DMS114 treated with DMSO at 0.1 percent for 48 hours (cell line): ENCODE measurements at regions not wholly inside any gene's neighbourhood (a gene's known extent, or its start where the extent isn't known, plus 50 kb on each side); places are given as distances from the start of the nearest gene placed in this dataset.

ENCODE experiments used
- DNase-seq: peaks from one replicate; lab custom pipeline; 2025; ENCODE audit not compliant: unreplicated experiment; lab: John Stamatoyannopoulos, UW

DNA sequence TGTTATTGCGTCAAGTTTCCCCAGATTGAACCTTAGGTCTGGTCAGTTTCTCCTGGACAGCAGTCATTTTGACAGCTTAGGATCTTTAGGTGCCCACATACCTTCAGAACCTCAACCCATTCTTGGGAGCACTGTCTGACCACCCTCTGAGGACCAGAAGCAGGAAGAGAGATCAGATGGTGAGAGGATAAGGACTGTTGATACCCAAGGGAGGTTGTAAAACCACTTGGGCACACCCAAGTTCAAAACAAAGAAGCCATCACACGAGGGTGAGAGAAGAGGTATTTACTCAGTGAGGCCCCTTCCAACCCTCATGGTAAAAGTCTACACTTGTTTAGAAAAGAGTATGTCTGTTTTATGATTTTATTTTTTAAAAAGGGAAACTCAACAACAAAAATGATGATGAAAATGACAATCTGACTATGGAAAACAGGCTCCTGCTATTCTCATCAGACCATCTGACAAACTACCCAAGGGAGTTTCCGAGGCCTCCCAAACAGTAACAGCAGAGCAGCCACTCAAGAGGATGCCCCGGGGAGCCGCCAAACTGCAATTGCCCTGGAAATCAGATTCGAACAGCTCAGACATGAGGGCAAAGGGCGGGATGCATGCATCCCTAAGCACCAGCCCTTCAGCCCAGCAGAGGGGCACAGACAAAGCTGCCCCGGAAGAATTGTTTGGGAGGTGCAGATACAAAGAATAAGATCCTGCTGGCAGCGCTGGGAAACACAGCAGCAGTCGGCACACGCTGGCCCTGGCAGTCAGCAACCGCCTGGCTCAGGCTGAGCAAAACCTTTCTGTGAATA, 162.6 kb upstream of the PLEKHG7 start:
- DNase-seq, result no peak

GRCh38 chr12:92539110-92539749, 163.6 kb upstream of the PLEKHG7 start:
- DNase-seq, result no peak

GRCh38 chr12:92537290-92537960, 165.4 kb upstream of the PLEKHG7 start:
- DNase-seq, result no peak

DNA sequence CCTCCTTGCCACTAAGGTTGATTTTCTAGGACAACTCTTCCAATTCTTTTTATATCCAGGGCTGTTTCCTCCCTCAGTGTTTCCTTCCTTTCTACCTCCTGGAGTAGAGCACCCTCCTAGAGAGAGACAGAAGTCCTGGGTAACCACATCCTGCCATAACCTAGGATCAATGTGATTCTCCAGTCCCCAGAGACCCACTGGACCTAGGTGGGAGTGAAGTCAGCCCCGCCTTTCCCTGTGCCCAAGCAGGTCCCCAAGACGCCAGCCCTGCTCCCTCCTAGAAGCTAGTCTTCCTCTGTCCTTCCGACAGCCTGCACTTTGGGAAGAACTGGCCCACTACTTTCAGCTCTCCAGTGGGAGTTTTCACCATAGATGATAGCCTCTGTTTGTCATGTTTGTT, 166.8 kb upstream of the PLEKHG7 start:
- no peak for DNase-seq

DNA sequence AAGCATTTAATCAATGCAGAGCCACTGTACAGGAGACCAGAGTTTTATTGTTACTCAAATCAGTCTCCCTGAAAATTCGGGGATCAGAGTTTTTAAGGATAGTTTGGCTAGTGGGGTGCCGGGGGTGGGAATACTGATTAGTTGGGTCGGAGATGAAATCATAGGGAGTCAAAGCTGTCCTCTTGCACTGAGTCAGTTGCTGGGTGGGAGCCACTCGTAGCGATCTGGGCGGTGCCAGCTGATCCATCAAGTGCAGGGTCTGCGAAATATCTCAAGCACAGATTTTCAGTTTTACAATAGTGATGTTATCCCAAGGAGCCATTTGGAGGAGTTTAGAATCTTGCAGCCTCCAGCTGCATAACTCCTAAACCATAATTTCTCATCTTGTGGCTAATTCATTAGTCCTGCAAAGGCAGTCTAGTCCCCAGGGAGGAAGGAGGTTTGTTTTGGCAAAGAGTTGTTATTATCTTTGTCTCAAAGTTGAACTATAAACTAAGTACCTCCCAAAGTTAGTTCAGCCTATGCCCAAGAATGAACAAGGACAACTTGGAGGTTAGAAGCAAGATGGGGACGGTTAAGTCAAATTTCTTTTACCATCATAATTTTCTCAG, 169.4 kb upstream of the PLEKHG7 start:
- DNase-seq, result no peak

- no peak for DNase-seq
These were observed 172.1 kb upstream of the PLEKHG7 start for GRCh38 chr12:92530706-92531105.

DNA sequence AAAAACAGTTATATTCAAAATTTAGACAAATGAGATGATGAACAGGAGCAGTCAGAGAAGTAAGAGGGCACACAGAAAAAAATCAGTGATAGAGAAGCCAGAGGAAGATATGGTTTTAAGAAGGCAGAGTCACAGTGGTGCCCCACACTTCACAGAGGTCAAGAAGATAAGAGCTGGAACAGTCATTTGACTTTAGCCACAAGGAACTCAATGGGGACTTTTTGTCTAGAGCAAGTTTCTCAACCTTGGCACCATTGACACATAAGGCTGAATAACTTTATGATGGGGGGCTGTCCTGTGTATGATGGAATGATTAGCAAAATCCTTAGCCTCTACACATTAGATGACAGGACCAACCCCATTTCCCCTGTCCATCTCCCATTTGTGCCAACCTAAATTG, 172.8 kb upstream of the PLEKHG7 start:
- no peak for DNase-seq

GRCh38 chr12:92528586-92528985, 174.2 kb upstream of the PLEKHG7 start:
- DNase-seq, result no peak

- DNase-seq, result no peak
These were observed 174.7 kb upstream of the PLEKHG7 start for GRCh38 chr12:92528097-92528496.

GRCh38 chr12:92524489-92524888, 178.3 kb upstream of the PLEKHG7 start:
- DNase-seq, result no peak

GRCh38 chr12:92520511-92520910, 182.3 kb upstream of the PLEKHG7 start:
- no peak for DNase-seq

DNA sequence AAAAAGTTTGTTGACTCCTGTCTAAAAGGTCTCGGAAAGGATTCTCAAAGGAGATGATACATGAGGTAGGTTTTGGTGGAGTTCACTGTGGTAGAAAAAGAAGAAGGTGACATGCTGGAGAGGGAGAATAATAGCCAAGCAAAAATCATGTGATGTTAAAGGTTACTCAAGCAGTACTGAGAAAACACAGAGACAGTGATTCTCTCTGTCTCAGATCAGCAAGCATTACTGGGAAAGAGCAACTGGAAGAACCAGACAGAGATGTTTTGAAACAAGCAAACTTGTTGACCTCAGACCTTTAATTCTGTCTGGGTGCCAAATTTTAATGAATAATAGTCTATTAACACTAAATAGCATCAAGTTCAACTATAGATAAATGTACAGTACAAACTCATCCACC, 183.5 kb upstream of the PLEKHG7 start:
- no peak for DNase-seq

DNA sequence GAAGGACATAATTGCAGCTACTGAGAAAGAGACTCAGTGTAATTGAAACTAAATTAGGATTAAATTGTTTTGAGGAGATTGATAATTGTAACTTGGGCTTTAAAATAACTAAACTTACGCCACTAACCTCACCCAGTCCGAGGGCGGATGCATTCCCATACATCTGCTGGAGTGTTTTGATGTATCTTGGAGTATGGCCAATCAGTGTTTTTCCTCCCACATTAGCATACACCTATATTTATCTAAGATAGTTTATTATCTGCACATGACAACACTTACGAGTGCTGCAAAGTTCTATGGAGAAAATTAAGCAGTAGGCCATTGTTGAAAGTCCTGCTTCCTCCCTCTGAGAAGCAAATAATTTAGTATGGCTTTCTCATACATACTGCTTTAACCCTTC, 184.7 kb upstream of the PLEKHG7 start:
- DNase-seq, result no peak

- no peak for DNase-seq
These were observed 186.6 kb upstream of the PLEKHG7 start for GRCh38 chr12:92516277-92516600.

DNA sequence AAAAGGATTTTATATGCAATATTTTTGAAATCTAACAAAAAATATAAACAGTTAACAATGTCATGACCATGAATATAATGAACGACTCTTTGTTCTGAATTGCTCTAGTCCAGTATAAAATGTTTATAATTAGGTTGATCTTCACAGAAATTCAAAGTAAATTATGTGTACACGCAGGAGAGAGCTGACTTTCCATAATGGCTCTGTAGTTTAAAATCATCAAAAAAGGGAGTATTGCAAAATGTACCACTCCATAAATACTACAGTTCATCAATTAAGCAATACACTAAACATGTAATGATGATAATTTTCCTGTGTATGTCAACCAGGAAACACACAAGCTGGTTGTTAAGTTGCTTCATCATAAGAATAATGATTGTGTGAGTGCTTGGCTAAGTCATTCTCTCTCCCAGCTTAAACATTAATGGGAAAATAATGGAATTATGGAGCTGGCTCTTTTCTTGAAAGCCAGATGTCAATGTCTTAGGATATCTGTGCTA, 189.5 kb upstream of the PLEKHG7 start:
- DNase-seq, result no peak

GRCh38 chr12:92511786-92512185, 191.0 kb upstream of the PLEKHG7 start:
- DNase-seq, result no peak

GRCh38 chr12:92509156-92509738, 193.5 kb upstream of the PLEKHG7 start:
- no peak for DNase-seq

DNA sequence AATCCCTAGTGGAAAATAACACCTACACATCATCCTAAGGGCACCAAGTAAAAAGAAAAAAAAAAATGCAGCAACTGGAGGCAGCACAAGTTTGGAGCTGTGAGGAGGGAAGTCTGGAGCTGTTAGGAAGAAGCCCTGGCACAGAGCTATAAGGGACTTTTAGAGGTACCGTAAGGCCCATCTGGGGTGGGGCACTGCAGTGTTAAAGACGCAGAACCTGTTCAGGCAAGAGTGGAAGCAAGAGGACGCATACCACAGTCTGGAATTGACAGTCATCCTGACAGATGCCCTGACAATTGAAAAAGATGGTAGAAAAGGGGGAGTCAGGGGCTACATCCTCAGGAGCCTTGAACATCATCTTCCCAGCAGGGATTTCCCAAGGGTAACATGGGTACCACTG, 195.9 kb upstream of the PLEKHG7 start:
- no peak for DNase-seq

DNA sequence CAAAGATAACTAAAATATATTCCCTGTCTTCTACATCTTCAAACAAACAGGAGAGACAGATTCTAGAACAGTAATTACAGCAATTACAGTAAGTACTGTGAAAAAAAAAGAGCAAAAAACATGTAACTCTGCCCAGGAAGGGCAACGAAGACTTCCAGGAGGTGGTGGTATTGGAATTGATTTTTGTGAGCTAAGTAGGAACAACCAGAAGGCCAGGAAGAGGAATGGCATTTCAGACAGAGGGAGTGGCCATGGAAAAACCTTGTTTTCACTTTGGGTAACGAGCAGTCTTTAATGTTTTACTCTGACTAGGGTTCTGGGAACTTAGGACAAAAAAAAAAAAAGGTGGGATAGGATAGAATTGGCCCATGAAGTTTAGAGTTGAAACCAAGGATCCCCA, 196.3 kb upstream of the PLEKHG7 start:
- DNase-seq, result no peak

DNA sequence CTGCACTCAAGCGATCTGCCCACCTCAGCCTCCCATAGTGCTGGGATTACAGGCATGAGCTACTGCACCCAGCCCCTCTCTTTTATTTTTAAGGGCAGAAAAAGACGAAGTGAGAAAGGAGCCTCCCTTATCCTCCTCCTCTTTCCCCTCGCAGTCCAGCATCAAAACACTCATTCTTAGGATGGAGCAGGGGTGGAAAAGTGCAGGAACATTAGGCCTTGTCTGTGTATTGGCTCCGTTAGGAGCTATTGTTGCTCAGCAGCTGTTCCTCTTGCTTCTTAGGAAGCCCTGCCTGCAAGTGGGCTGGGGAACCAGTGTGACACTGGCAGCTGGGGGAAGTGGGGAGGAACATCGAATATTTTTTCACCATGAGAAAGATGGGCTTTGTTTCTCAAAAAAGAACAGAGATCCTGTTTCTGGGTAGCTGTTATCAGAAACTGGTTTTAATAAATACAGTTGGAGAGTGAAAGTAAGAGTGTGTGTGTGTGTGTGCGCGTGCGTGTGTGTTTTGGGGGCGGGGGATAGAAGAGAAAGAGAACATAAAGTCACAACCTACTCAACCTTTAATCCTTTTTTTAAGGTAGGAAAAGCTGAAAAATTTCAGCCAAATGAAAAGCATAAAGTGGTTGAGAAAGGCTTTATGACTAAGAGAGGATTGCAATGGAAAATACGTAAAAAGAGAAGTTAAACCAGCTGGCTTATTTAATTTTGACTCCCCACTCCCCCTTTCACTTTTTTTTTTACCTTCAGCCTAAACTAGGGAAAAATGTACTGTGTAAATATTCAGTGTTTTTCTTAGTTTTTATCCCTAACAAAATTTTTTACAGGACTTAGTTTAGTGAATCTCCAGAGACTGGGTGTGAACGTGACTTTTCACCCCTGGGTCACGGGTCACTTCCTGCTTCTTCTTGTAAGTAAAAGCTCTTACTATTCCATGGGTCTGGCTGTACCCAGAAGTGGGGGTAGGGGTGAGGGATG, 197.2 kb upstream of the PLEKHG7 start:
- DNase-seq, result no peak
